ENCODE measurements at regions not wholly inside any gene's neighbourhood (a gene's known extent, or its start where the extent isn't known, plus 50 kb on each side); places are given as distances from the start of the nearest gene placed in this dataset.

GRCh38 chr18:8507915-8508705, 101.1 kb upstream of the RAB12 start:
- dilution Hi-C loops (cut with HindIII; ENCODE audit: low sequenced_read_pairs, unreplicated experiment): no loop called here
- H3K27ac ChIP-seq (ENCODE audit: insufficient read depth, low read length): no peak overlapping the region
- no peak overlapping the region for H2AK9ac ChIP-seq (replicated peaks; ENCODE audit: low read depth, low read length, poor library complexity)
- H3K4ac ChIP-seq (ENCODE audit: low read depth, low read length): no peak overlapping the region
- TF ChIP-seq FOS (IDR thresholded peaks at IDR 0.05; ENCODE audit: low read depth, low read length): no peak
- TF ChIP-seq NFE2L2 (IDR thresholded peaks at IDR 0.05; ENCODE audit: low read depth, low read length): no peak
- TF ChIP-seq USF2 (IDR thresholded peaks at IDR 0.05; ENCODE audit: low read depth, low read length): no peak
- TF ChIP-seq RAD21 (IDR thresholded peaks at IDR 0.05; ENCODE audit: low read length): no peak
- no peak for TF ChIP-seq CEBPB (IDR thresholded peaks at IDR 0.05; ENCODE audit: low read depth, low read length)
- no peak for TF ChIP-seq MAZ (IDR thresholded peaks at IDR 0.05; ENCODE audit: borderline replicate concordance, low read depth, low read length)
- no peak for TF ChIP-seq RCOR1 (IDR thresholded peaks at IDR 0.05; ENCODE audit: insufficient replicate concordance, low read length)
- no peak for TF ChIP-seq CTCF (conservative IDR thresholded peaks at IDR 0.05; ENCODE audit: low read depth, low read length)
- TF ChIP-seq POLR2A (IDR thresholded peaks at IDR 0.05; ENCODE audit: low read depth, low read length): no peak
- TF ChIP-seq BHLHE40 (IDR thresholded peaks at IDR 0.05; ENCODE audit: low read depth, low read length): no peak
- TF ChIP-seq MXI1 (IDR thresholded peaks at IDR 0.05; ENCODE audit: borderline replicate concordance, low read depth, low read length): no peak
- TF ChIP-seq, protein P1, sequence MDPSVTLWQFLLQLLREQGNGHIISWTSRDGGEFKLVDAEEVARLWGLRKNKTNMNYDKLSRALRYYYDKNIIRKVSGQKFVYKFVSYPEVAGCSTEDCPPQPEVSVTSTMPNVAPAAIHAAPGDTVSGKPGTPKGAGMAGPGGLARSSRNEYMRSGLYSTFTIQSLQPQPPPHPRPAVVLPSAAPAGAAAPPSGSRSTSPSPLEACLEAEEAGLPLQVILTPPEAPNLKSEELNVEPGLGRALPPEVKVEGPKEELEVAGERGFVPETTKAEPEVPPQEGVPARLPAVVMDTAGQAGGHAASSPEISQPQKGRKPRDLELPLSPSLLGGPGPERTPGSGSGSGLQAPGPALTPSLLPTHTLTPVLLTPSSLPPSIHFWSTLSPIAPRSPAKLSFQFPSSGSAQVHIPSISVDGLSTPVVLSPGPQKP (IDR thresholded peaks at IDR 0.05; ENCODE audit: borderline replicate concordance, low read depth, low read length): no peak
- no peak for TF ChIP-seq SMC3 (IDR thresholded peaks at IDR 0.05; ENCODE audit: low read depth, low read length)
- TF ChIP-seq RFX5 (IDR thresholded peaks at IDR 0.05; ENCODE audit: low read depth, low read length): no peak
- TF ChIP-seq MAFK (IDR thresholded peaks at IDR 0.05; ENCODE audit: low read depth, low read length): no peak
- TF ChIP-seq CHD1 (IDR thresholded peaks at IDR 0.05; ENCODE audit: low read depth, low read length): no peak
- POLR2A ChIA-PET (ENCODE audit: unreplicated experiment): no interaction called here
- H2AK5ac ChIP-seq (ENCODE audit: low read depth, low read length): no peak overlapping the region
- no peaks in the 10 kb centered on the region for H3K9me1 ChIP-seq (ENCODE audit: insufficient read depth, low read length)
- no peak for ATAC-seq (ENCODE audit: low read depth)
- no peak overlapping the region for H3K23ac ChIP-seq (ENCODE audit: low read depth, low read length)
- no peak overlapping the region for H4K5ac ChIP-seq (ENCODE audit: low read depth, low read length)
- H4K20me1 ChIP-seq (ENCODE audit: insufficient read depth, low read length): no peaks in the 10 kb centered on the region
- H3K4me3 ChIP-seq (ENCODE audit: insufficient read depth, low read depth, low read length): no peak overlapping the region
- H2BK120ac ChIP-seq (ENCODE audit: low read depth, low read length): no peak overlapping the region
- CTCF ChIA-PET: interaction anchor here (0.6 kb wide), 1 partner anchor 35 kb away, joined by 3 read pairs; no protein-coding TSS in a partner anchor
- no peak overlapping the region for H4K91ac ChIP-seq (ENCODE audit: insufficient read depth, low read depth, low read length)
- H3K14ac ChIP-seq (replicated peaks; ENCODE audit: low read depth, low read length): no peak overlapping the region
- in situ Hi-C loops (cut with MboI; ENCODE audit: low sequenced_read_pairs): no loop called here
- H3K36me3 ChIP-seq (ENCODE audit: control insufficient read depth, insufficient read depth, low read length): no peaks in the 10 kb centered on the region
- no peak overlapping the region for H3K18ac ChIP-seq (ENCODE audit: low read depth, low read length)
- no peak overlapping the region for H3K4me2 ChIP-seq (ENCODE audit: low read depth, low read length)
- no peak overlapping the region for H2AFZ ChIP-seq (replicated peaks; ENCODE audit: low read length, poor library complexity)
- no peaks in the 10 kb centered on the region for H3K4me1 ChIP-seq (ENCODE audit: control insufficient read depth, insufficient read depth, low read length)
- H2BK15ac ChIP-seq (ENCODE audit: low read depth, low read length): no peak overlapping the region
- H2BK5ac ChIP-seq (ENCODE audit: low read depth, low read length, poor library complexity, severe bottlenecking): no peak overlapping the region
- no peaks in the 10 kb centered on the region; the same call in 1 of the 2 replicates for H3K9me3 ChIP-seq (ENCODE audit: control insufficient read depth, insufficient read depth, low read length)
- BruUV-seq (replicated peaks): no TSS peak
- no peak overlapping the region for H3K9ac ChIP-seq (ENCODE audit: low read depth, low read length)
- H2BK20ac ChIP-seq (ENCODE audit: low read depth, low read length): no peak overlapping the region
- intact Hi-C loops (cut with micrococcal nuclease): no loop called here
- H3K27me3 ChIP-seq (ENCODE audit: control insufficient read depth, insufficient read depth, low read length): peaks cover 22% of the 10 kb centered on the region
- 33% methylated on average over 3 of the region's 10 CpGs; no CpG with 5 or more reads in 1 of the 2 experiments for WGBS, 2 experiments (ENCODE audit: extremely low coverage in 2 of 2, insufficient read length in 1 of 2)
- H3K79me1 ChIP-seq (ENCODE audit: low read depth in 1 of 2, low read length in 2 of 2): no peaks in the 10 kb centered on the region
- H3K56ac ChIP-seq (ENCODE audit: extremely low read depth, insufficient read depth, low read length): no peak overlapping the region
- H4K8ac ChIP-seq (ENCODE audit: low read depth in 2 of 2, low read length in 2 of 2): no peak overlapping the region
- peak; percentile 21 for DNase-seq
